ENCODE measurements at regions not wholly inside any gene's neighbourhood (a gene's known extent, or its start where the extent isn't known, plus 50 kb on each side); places are given as distances from the start of the nearest gene placed in this dataset.

- Histone ChIP-seq H4K20me1 (ENCODE audit: insufficient read depth, low read length) (no peaks in the 10 kb centered on the region), H3K27me3 (ENCODE audit: low read depth, low read length) (peaks cover 21% of the 10 kb centered on the region), H3K79me2 (ENCODE audit: low read length) (no peaks in the 10 kb centered on the region), H3K9ac (ENCODE audit: low read length) (no peak overlapping the region), H3K9me3 (ENCODE audit: insufficient read depth, low read length) (no peaks in the 10 kb centered on the region), H3K4me2 (ENCODE audit: low read length) (peak overlapping the region; percentile 14), H3K36me3 (replicated peaks; ENCODE audit: low read depth, low read length) (no peaks in the 10 kb centered on the region), H3K27ac (ENCODE audit: low read length) (peak overlapping the region; percentile 30; the same call in 1 of the 2 replicates), H3K4me1 (ENCODE audit: low read length) (peaks cover 24% of the 10 kb centered on the region), H3K4me3 (ENCODE audit: low read length) (0 out of 2 replicates have a peak overlapping the region, but pooled peaks have one; percentile 3), H2AFZ (ENCODE audit: low read depth, low read length) (no peak overlapping the region)
- TF ChIP-seq EZH2phosphoT487 (IDR thresholded peaks at IDR 0.05; ENCODE audit: low read depth) = no peak
- TF ChIP-seq, protein P1, sequence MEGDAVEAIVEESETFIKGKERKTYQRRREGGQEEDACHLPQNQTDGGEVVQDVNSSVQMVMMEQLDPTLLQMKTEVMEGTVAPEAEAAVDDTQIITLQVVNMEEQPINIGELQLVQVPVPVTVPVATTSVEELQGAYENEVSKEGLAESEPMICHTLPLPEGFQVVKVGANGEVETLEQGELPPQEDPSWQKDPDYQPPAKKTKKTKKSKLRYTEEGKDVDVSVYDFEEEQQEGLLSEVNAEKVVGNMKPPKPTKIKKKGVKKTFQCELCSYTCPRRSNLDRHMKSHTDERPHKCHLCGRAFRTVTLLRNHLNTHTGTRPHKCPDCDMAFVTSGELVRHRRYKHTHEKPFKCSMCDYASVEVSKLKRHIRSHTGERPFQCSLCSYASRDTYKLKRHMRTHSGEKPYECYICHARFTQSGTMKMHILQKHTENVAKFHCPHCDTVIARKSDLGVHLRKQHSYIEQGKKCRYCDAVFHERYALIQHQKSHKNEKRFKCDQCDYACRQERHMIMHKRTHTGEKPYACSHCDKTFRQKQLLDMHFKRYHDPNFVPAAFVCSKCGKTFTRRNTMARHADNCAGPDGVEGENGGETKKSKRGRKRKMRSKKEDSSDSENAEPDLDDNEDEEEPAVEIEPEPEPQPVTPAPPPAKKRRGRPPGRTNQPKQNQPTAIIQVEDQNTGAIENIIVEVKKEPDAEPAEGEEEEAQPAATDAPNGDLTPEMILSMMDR (IDR thresholded peaks at IDR 0.05; ENCODE audit: low read depth, low read length) = no peak
Observed at GRCh38 chr11:69963533-69964246, 114.4 kb upstream of the ANO1 start.

- Histone ChIP-seq H3K9me3 (ENCODE audit: insufficient read depth, low read length) (no peaks in the 10 kb centered on the region), H3K4me2 (ENCODE audit: low read length) (peak overlapping the region; percentile 14), H3K79me2 (ENCODE audit: low read length) (no peaks in the 10 kb centered on the region), H2AFZ (ENCODE audit: low read depth, low read length) (no peak overlapping the region), H3K36me3 (replicated peaks; ENCODE audit: low read depth, low read length) (no peaks in the 10 kb centered on the region), H3K4me3 (ENCODE audit: low read length) (0 out of 2 replicates have a peak overlapping the region, but pooled peaks have one; percentile 3), H3K4me1 (ENCODE audit: low read length) (peaks cover 24% of the 10 kb centered on the region), H3K27ac (ENCODE audit: low read length) (peak overlapping the region; percentile 30; the same call in 1 of the 2 replicates), H3K27me3 (ENCODE audit: low read depth, low read length) (peaks cover 20% of the 10 kb centered on the region), H4K20me1 (ENCODE audit: insufficient read depth, low read length) (no peaks in the 10 kb centered on the region), H3K9ac (ENCODE audit: low read length) (no peak overlapping the region)
- TF ChIP-seq, protein P1 (IDR thresholded peaks at IDR 0.05; ENCODE audit: low read depth, low read length) = no peak
- no peak for TF ChIP-seq EZH2phosphoT487 (IDR thresholded peaks at IDR 0.05; ENCODE audit: low read depth)
Observed at GRCh38 chr11:69964247-69964643, 113.9 kb upstream of the ANO1 start.

DNA sequence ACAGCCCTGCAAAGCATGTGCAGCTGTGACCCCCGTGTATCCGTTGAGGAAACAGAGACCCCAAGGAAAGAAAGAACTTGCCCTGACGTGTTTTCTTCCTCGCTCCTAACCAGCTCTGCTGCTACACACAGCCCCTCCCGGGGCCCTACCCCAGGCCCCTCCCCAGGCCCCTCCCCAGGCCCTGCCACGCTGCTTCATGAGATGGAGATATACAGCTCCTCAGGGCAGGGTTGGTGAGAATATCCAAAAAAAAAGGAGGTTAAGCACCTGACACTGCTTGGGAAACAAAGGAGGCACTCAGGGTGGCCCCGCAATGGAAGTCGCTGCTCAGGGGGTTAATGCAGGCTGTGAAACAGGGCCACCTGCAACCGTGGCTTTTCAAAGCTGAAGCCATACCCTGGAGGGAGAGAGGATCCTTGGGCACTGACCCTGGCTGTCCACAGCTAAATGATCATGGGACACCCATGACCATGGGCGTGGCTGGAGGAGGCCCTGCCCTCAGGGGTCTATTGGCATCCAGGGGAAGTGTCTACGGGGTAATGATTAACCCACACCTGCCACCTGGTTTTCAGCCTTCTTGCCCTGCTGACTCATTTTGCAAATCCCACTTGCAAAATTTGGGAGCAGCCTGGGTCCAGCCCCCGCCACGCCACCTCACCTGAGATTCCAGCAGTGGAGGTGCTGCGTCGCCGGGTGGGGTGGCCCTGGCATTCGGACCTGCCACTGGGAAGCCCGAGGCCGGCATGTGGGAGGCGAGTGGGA lies 112.1 kb upstream of the ANO1 start:
- Histone ChIP-seq H3K36me3 (replicated peaks; ENCODE audit: low read depth, low read length) (no peaks in the 10 kb centered on the region), H3K79me2 (ENCODE audit: low read length) (no peaks in the 10 kb centered on the region), H3K4me3 (ENCODE audit: low read length) (no peak overlapping the region), H2AFZ (ENCODE audit: low read depth, low read length) (no peak overlapping the region), H4K20me1 (ENCODE audit: insufficient read depth, low read length) (no peaks in the 10 kb centered on the region), H3K9me3 (ENCODE audit: insufficient read depth, low read length) (no peaks in the 10 kb centered on the region), H3K27me3 (ENCODE audit: low read depth, low read length) (peaks cover 13% of the 10 kb centered on the region), H3K4me1 (ENCODE audit: low read length) (peaks cover 28% of the 10 kb centered on the region), H3K9ac (ENCODE audit: low read length) (no peak overlapping the region), H3K27ac (ENCODE audit: low read length) (no peak overlapping the region), H3K4me2 (ENCODE audit: low read length) (no peak overlapping the region; the same call in 1 of the 2 replicates)
- TF ChIP-seq, protein P1 (IDR thresholded peaks at IDR 0.05; ENCODE audit: low read depth, low read length) = no peak
- no peak for TF ChIP-seq EZH2phosphoT487 (IDR thresholded peaks at IDR 0.05; ENCODE audit: low read depth)

GRCh38 chr11:69966583-69966835 lies 111.6 kb upstream of the ANO1 start:
- H3K9me3 ChIP-seq (ENCODE audit: insufficient read depth, low read length) = no peaks in the 10 kb centered on the region
- no peaks in the 10 kb centered on the region for H3K36me3 ChIP-seq (replicated peaks; ENCODE audit: low read depth, low read length)
- no peak overlapping the region for H3K27ac ChIP-seq (ENCODE audit: low read length)
- peaks cover 13% of the 10 kb centered on the region for H3K27me3 ChIP-seq (ENCODE audit: low read depth, low read length)
- H4K20me1 ChIP-seq (ENCODE audit: insufficient read depth, low read length) = no peaks in the 10 kb centered on the region
- no peak overlapping the region for H2AFZ ChIP-seq (ENCODE audit: low read depth, low read length)
- H3K4me2 ChIP-seq (ENCODE audit: low read length) = no peak overlapping the region
- H3K4me3 ChIP-seq (ENCODE audit: low read length) = no peak overlapping the region
- peaks cover 28% of the 10 kb centered on the region for H3K4me1 ChIP-seq (ENCODE audit: low read length)
- no peak overlapping the region for H3K9ac ChIP-seq (ENCODE audit: low read length)
- no peaks in the 10 kb centered on the region for H3K79me2 ChIP-seq (ENCODE audit: low read length)
- no peak for TF ChIP-seq EZH2phosphoT487 (IDR thresholded peaks at IDR 0.05; ENCODE audit: low read depth)
- TF ChIP-seq, protein P1 (IDR thresholded peaks at IDR 0.05; ENCODE audit: low read depth, low read length) = no peak
